Caki2 (cell line): ENCODE measurements at regions not wholly inside any gene's neighbourhood (a gene's known extent, or its start where the extent isn't known, plus 50 kb on each side); places are given as distances from the start of the nearest gene placed in this dataset.
A peak's percentile ranks its signal among the peaks of the same experiment; 100 is the strongest.

Source experiments
- DNase-seq: peaks from one replicate; pipeline ENCODE4 v3.0.0-alpha.2; 2015; ENCODE audit warnings: low read depth
- in situ Hi-C: cut with HindIII; loops from 2 replicates; pipeline ENCODE4 v1.10.0; 2016; ENCODE audit warnings: low sequenced_read_pairs, low pct_unique_long_range_greater_than_20kb, mixed read lengths

GRCh38 chr1:8267307-8267706 lies 50.6 kb upstream of the SLC45A1 start:
- in situ Hi-C loops, result no loop called here

GRCh38 chr1:8266436-8267165 lies 51.3 kb upstream of the SLC45A1 start:
- DNase-seq, result peak; percentile 20

More at GRCh38 chr1:8267307-8267706, 50.6 kb upstream of the SLC45A1 start:
- DNase-seq, result no peak

GRCh38 chr1:8263791-8264190 lies 54.1 kb upstream of the SLC45A1 start:
- DNase-seq, result no peak
- in situ Hi-C loops, result no loop called here

More at GRCh38 chr1:8266436-8267165, 51.3 kb upstream of the SLC45A1 start:
- in situ Hi-C loops, result no loop called here

GRCh38 chr1:8261398-8261762 lies 56.5 kb upstream of the SLC45A1 start:
- no peak for DNase-seq
- in situ Hi-C loops, result no loop called here

- peak; percentile 74 for DNase-seq
- in situ Hi-C loops, result no loop called here
These were observed 58.2 kb upstream of the SLC45A1 start for GRCh38 chr1:8259498-8260290.

GRCh38 chr1:8257621-8258020 lies 60.3 kb upstream of the SLC45A1 start:
- DNase-seq, result peak; percentile 21
- in situ Hi-C loops, result no loop called here

- DNase-seq, result no peak
- in situ Hi-C loops, result no loop called here
These were observed 61.6 kb upstream of the SLC45A1 start for GRCh38 chr1:8256321-8256720.

GRCh38 chr1:8255712-8256111 lies 62.2 kb upstream of the SLC45A1 start:
- in situ Hi-C loops, result no loop called here
- no peak for DNase-seq

- in situ Hi-C loops, result no loop called here
- no peak for DNase-seq
These were observed 65.5 kb upstream of the SLC45A1 start for GRCh38 chr1:8252266-8252951.

GRCh38 chr1:8251635-8252034 lies 66.3 kb upstream of the SLC45A1 start:
- DNase-seq, result no peak
- in situ Hi-C loops, result no loop called here

GRCh38 chr1:8249838-8250237 lies 68.1 kb upstream of the SLC45A1 start:
- no peak for DNase-seq
- in situ Hi-C loops, result no loop called here

GRCh38 chr1:8247811-8248436 lies 70.0 kb upstream of the SLC45A1 start:
- DNase-seq, result no peak
- in situ Hi-C loops, result no loop called here

GRCh38 chr1:8244304-8244703 lies 73.6 kb upstream of the SLC45A1 start:
- in situ Hi-C loops, result no loop called here
- DNase-seq, result no peak

GRCh38 chr1:8242498-8242897 lies 75.4 kb upstream of the SLC45A1 start:
- DNase-seq, result no peak
- in situ Hi-C loops, result no loop called here

GRCh38 chr1:8241417-8242014 lies 76.4 kb upstream of the SLC45A1 start:
- DNase-seq, result no peak

GRCh38 chr1:8239306-8240023 lies 78.4 kb upstream of the SLC45A1 start:
- no peak for DNase-seq
- in situ Hi-C loops, result no loop called here

More at GRCh38 chr1:8241417-8242014, 76.4 kb upstream of the SLC45A1 start:
- in situ Hi-C loops, result no loop called here

- in situ Hi-C loops, result no loop called here
- peak; percentile 46 for DNase-seq
These were observed 78.9 kb upstream of the SLC45A1 start for GRCh38 chr1:8239039-8239305.
